ENCODE measurements at regions not wholly inside any gene's neighbourhood (a gene's known extent, or its start where the extent isn't known, plus 50 kb on each side); places are given as distances from the start of the nearest gene placed in this dataset.

GRCh38 chr3:98692787-98693473, 70.2 kb upstream of the ST3GAL6 start:
- no peak for TF ChIP-seq FOXK1 (CRISPR knock-in tag; IDR thresholded peaks at IDR 0.05)
- no peak for TF ChIP-seq ZNF138 (CRISPR knock-in tag; conservative IDR thresholded peaks at IDR 0.05)

Measured in WTC11 (cell line).